GM18907 (cell line): ENCODE measurements at regions not wholly inside any gene's neighbourhood (a gene's known extent, or its start where the extent isn't known, plus 50 kb on each side); places are given as distances from the start of the nearest gene placed in this dataset.
A peak's percentile ranks its signal among the peaks of the same experiment; 100 is the strongest.

Experiments used
- ATAC-seq: cut with Tn5 transposase; IDR thresholded peaks from one replicate; pipeline ENCODE4 v1.9.1; 2021; ENCODE audit warnings: mild to moderate bottlenecking, moderate library complexity; ENCODE audit not compliant: unreplicated experiment

- no peak for ATAC-seq
These were observed 192.2 kb upstream of the CPEB2 start for GRCh38 chr4:14810121-14810520.

GRCh38 chr4:14810568-14810967 lies 191.7 kb upstream of the CPEB2 start:
- ATAC-seq: no peak

GRCh38 chr4:14812101-14812500 lies 190.2 kb upstream of the CPEB2 start:
- no peak for ATAC-seq

- no peak for ATAC-seq
These were observed 185.5 kb upstream of the CPEB2 start for GRCh38 chr4:14816623-14817261.

- no peak for ATAC-seq
These were observed 178.1 kb upstream of the CPEB2 start for GRCh38 chr4:14824189-14824588.

GRCh38 chr4:14827111-14827510 lies 175.2 kb upstream of the CPEB2 start:
- no peak for ATAC-seq

GRCh38 chr4:14829795-14830194 lies 172.5 kb upstream of the CPEB2 start:
- ATAC-seq: no peak

- ATAC-seq: no peak
These were observed 170.9 kb upstream of the CPEB2 start for GRCh38 chr4:14831416-14831815.

- ATAC-seq: no peak
These were observed 169.2 kb upstream of the CPEB2 start for GRCh38 chr4:14833053-14833452.

GRCh38 chr4:14834382-14834781 lies 167.9 kb upstream of the CPEB2 start:
- no peak for ATAC-seq

GRCh38 chr4:14835288-14835687 lies 167.0 kb upstream of the CPEB2 start:
- no peak for ATAC-seq

- ATAC-seq: no peak
These were observed 166.4 kb upstream of the CPEB2 start for GRCh38 chr4:14835708-14836425.

GRCh38 chr4:14837860-14838259 lies 164.4 kb upstream of the CPEB2 start:
- ATAC-seq: no peak

GRCh38 chr4:14841801-14842768 lies 160.2 kb upstream of the CPEB2 start:
- ATAC-seq: no peak

GRCh38 chr4:14842964-14843630 lies 159.2 kb upstream of the CPEB2 start:
- no peak for ATAC-seq

- no peak for ATAC-seq
These were observed 158.2 kb upstream of the CPEB2 start for GRCh38 chr4:14844061-14844460.

GRCh38 chr4:14848229-14848628 lies 154.1 kb upstream of the CPEB2 start:
- ATAC-seq: no peak

GRCh38 chr4:14850455-14851097 lies 151.7 kb upstream of the CPEB2 start:
- ATAC-seq: no peak

GRCh38 chr4:14853176-14853943 lies 148.9 kb upstream of the CPEB2 start:
- no peak for ATAC-seq

- peak; percentile 1 for ATAC-seq
These were observed 146.6 kb upstream of the CPEB2 start for GRCh38 chr4:14855719-14856061.
